GM12801 (cell line): ENCODE measurements at regions not wholly inside any gene's neighbourhood (a gene's known extent, or its start where the extent isn't known, plus 50 kb on each side); places are given as distances from the start of the nearest gene placed in this dataset.

Experiments
- CTCF ChIP-seq: IDR thresholded peaks from one replicate; pipeline ENCODE4 v1.5.1; 2011; ENCODE audit warnings: control low read depth; ENCODE audit not compliant: insufficient read length; ENCODE audit errors: extremely low read depth

DNA sequence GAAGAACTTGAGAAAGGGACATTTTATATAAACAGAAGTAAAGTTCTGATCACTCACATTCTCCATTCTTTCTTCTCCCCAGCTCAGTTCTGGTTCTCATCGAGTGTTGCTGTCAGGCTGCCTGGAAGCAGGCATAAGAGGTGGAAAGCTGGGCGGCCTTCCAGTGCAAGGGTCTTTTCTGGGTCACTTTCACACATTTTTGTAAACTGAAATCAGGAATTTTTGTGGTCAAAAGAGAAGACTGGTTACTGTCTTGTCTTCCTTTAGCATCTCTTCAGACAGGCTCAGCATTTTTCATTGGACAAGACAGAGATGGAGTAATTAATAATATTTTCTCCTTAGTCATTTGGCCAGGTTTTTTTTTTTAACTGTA lies 93.7 kb downstream of the CTH start:
- no peak for TF ChIP-seq CTCF

- TF ChIP-seq CTCF, result no peak
Measured at GRCh38 chr1:70509996-70510876, 99.2 kb downstream of the CTH start.

DNA sequence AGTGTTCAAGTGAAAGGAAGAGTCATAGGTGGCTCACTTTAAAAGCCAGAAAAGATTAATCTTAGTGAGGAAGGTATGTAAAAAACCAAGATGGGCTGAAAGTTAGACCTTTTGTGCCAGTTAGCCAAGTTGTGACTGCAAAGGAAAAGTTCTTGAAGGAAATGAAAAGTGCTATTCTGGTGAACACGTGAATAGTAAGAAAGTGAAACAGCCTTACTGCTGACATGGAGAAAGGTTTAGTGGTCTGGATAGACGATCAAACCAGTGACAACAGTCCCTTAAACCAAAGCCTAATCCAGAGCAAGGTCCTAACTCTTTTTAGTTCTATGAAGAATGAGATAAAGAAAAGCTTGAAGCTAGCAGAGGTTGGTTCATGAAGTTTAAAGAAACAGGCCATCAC lies 106.4 kb downstream of the CTH start:
- no peak for TF ChIP-seq CTCF

GRCh38 chr1:70518106-70518505 lies 107.0 kb downstream of the CTH start:
- TF ChIP-seq CTCF, result no peak

DNA sequence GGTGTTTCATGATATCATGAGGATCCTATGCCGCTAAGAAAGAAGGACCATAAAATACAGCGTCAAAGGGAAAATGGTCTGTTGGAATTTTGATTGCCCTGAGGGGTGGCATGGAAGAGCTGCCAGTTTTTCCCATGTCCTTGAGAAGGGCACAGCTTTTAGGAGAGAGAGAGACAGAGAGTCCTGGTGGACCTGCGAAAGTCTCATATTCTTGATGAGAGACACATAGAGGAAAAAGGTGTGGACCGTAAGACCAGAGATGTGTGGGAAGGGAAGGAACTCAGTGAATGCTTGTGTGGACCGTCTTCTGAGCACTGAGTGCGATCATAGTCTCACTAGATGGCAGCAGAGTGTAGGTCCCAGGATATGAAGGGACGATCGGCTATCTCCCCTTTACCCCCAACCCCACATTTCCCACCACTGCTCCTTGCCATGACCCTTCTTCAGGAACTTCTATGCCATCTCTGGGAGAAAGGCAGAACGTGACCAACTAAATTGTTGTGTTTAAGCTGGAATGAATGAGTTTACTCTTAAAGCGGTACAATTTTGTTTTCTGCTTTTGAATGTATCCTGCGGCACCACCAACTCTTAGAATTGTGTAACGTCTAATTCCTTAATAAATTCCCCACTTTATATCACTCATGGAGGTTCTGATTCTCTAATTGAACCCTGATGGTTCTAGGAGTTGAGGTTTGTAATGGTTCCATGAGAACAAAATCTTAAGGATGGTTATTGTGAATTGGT lies 117.7 kb downstream of the CTH start:
- no peak for TF ChIP-seq CTCF

DNA sequence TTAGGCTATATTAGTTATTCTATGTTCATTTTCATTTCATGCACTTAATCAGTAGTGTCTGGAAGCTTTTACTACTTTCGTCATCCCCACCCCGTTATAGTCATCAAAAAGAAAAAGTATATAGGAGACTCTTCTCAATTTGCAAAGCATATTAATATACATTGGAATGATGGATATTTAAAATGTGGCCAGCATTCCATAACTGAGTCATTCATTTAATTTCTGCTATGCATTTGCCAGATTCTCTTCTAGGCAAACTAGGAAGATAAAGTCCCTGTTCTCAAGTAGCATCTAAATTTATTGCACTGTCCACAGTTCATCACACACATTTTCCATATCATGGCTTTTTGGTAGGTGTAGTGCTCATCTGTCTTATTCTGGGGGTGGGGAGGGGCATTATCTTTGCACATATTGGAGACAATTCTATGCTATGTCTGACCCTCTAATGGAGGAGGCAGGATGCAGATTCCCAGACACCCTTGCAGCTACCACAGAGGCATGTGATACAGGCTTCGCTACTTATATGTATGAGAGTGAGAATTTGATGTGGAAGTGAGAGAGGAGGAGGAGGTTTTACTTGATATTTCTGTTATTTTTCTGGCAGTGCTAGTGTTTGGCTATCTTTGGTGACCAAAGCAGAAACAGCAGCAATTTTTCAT lies 125.8 kb downstream of the CTH start:
- no peak for TF ChIP-seq CTCF

DNA sequence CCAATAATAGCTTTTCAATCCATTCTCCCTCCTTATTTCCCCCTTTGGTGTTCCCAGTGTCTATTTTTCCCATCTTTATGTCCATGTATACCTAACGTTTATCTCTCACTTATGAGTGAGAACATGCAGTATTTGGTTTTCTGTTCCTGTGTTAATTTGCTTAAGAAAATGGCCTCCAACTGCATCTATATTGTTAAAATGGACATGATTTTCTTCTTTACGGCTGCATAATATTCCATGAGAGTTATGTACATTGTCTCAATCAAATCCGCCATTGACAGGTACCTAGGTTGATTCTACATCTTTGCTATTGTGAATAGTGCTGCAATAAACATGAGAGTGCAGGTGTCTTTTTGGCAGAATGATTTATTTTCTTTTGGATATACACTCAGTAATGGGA lies 126.7 kb downstream of the CTH start:
- TF ChIP-seq CTCF, result no peak
